Keratinocyte (primary cell): ENCODE measurements at regions not wholly inside any gene's neighbourhood (a gene's known extent, or its start where the extent isn't known, plus 50 kb on each side); places are given as distances from the start of the nearest gene placed in this dataset.

Experiments
- CTCF ChIP-seq, 3 experiments: IDR thresholded peaks in 1 of 3; conservative IDR thresholded peaks in 1 of 3; optimal IDR thresholded peaks in 1 of 3; 2 replicates in 2 of 3; 3 replicates in 1 of 3; pipeline versions ENCODE3 to v1.5.1; 2011; ENCODE audit warnings: low read length in 3 of 3, mild to moderate bottlenecking in 3 of 3, moderate library complexity in 2 of 3, control low read depth in 1 of 3, inconsistent platforms in 1 of 3; ENCODE audit not compliant: insufficient read depth in 2 of 3; ENCODE audit errors: extremely low read depth in 1 of 3
- EZH2 ChIP-seq: IDR thresholded peaks from one replicate; pipeline ENCODE4 v1.6.1; 2012; ENCODE audit warnings: inconsistent platforms, mild to moderate bottlenecking, low read length, moderate library complexity

- TF ChIP-seq EZH2 (no peak), CTCF (optimal IDR thresholded peaks at IDR 0.05 in 1 of 3, IDR thresholded peaks at IDR 0.05 in 1 of 3, conservative IDR thresholded peaks at IDR 0.05 in 1 of 3; ENCODE audit: extremely low read depth in 1 of 3, insufficient read depth in 2 of 3, low read length in 3 of 3) (no peak)
Observed at GRCh38 chr3:117817103-117817502, 1107.5 kb downstream of the TUSC7 start.
